Immature natural killer cell (primary cell): ENCODE measurements at regions not wholly inside any gene's neighbourhood (a gene's known extent, or its start where the extent isn't known, plus 50 kb on each side); places are given as distances from the start of the nearest gene placed in this dataset.

ENCODE experiments used
- DNase-seq, 3 donors: peaks; one replicate each; pipeline ENCODE4 v3.0.0; 2022; ENCODE audit warnings: mixed read lengths in 1 of 3
- H3K27ac Mint-ChIP-seq, 6 donors: one replicate each; pipeline ENCODE4 v1.8.0; 2020; ENCODE audit warnings: mixed read lengths in 6 of 6, mild to moderate bottlenecking in 5 of 6, inconsistent platforms in 4 of 6, moderate library complexity in 3 of 6
- H3K27me3 Mint-ChIP-seq, 3 donors: one replicate each; pipeline ENCODE4 v1.8.0; 2020 to 2021; ENCODE audit warnings: low read depth in 3 of 3, mild to moderate bottlenecking in 3 of 3, mixed read lengths in 3 of 3, moderate library complexity in 3 of 3, inconsistent platforms in 1 of 3
- H3K36me3 Mint-ChIP-seq, 3 donors: one replicate each; pipeline ENCODE4 v1.8.0; 2020; ENCODE audit warnings: mixed read lengths in 3 of 3, inconsistent platforms in 2 of 3, mild to moderate bottlenecking in 2 of 3
- H3K4me1 Mint-ChIP-seq, 2 donors: one replicate each; pipeline ENCODE4 v1.8.0; 2020; ENCODE audit warnings: inconsistent platforms in 2 of 2, mild to moderate bottlenecking in 2 of 2, mixed read lengths in 2 of 2, moderate library complexity in 1 of 2
- H3K4me3 Mint-ChIP-seq, 5 donors: one replicate each; pipeline ENCODE4 v1.8.0; 2020; ENCODE audit warnings: mild to moderate bottlenecking in 5 of 5, mixed read lengths in 5 of 5, inconsistent platforms in 3 of 5, moderate library complexity in 3 of 5
- H3K9me3 Mint-ChIP-seq, 6 donors: one replicate each; pipeline ENCODE4 v1.8.0; 2020; ENCODE audit warnings: mild to moderate bottlenecking in 6 of 6, mixed read lengths in 6 of 6, inconsistent platforms in 4 of 6, moderate library complexity in 3 of 6

- Mint-ChIP-seq H3K4me3 (no peak overlapping the region), H3K27me3 (peaks cover 0 to 6% (median 5%) of the 10 kb centered on the region in 3 donors), H3K4me1 (no peaks in the 10 kb centered on the region), H3K36me3 (peaks cover 0 to 10% (median 0%) of the 10 kb centered on the region in 3 donors), H3K9me3 (peaks cover 18 to 39% (median 32%) of the 10 kb centered on the region in 6 donors), H3K27ac (no peak overlapping the region)
- no peak for DNase-seq
Measured at GRCh38 chr5:129163810-129164378, 69.3 kb downstream of the ISOC1 start.

- no peak overlapping the region for H3K4me3 Mint-ChIP-seq
- H3K4me1 Mint-ChIP-seq: no peaks in the 10 kb centered on the region
- H3K9me3 Mint-ChIP-seq: no peaks in the 10 kb centered on the region
- H3K27ac Mint-ChIP-seq: no peak overlapping the region
- peaks cover 0 to 2% (median 0%) of the 10 kb centered on the region in 3 donors for H3K27me3 Mint-ChIP-seq
- H3K36me3 Mint-ChIP-seq: no peaks in the 10 kb centered on the region
- no peak for DNase-seq
Measured at GRCh38 chr5:129170050-129170449, 75.5 kb downstream of the ISOC1 start.

GRCh38 chr5:129171194-129171944 lies 76.8 kb downstream of the ISOC1 start:
- DNase-seq: no peak
- no peaks in the 10 kb centered on the region for H3K4me1 Mint-ChIP-seq
- no peak overlapping the region for H3K4me3 Mint-ChIP-seq
- no peaks in the 10 kb centered on the region for H3K9me3 Mint-ChIP-seq
- no peak overlapping the region for H3K27ac Mint-ChIP-seq
- no peaks in the 10 kb centered on the region for H3K36me3 Mint-ChIP-seq
- peaks cover 0 to 2% (median 0%) of the 10 kb centered on the region in 3 donors for H3K27me3 Mint-ChIP-seq

GRCh38 chr5:129172580-129172979 lies 78.0 kb downstream of the ISOC1 start:
- Mint-ChIP-seq H3K36me3 (no peaks in the 10 kb centered on the region), H3K9me3 (no peaks in the 10 kb centered on the region), H3K4me3 (no peak overlapping the region), H3K27ac (no peak overlapping the region), H3K4me1 (no peaks in the 10 kb centered on the region), H3K27me3 (peaks cover 0 to 2% (median 0%) of the 10 kb centered on the region in 3 donors)
- DNase-seq: no peak

- Mint-ChIP-seq H3K4me3 (no peak overlapping the region), H3K27me3 (peaks cover 0 to 2% (median 0%) of the 10 kb centered on the region in 3 donors), H3K4me1 (no peaks in the 10 kb centered on the region), H3K27ac (no peak overlapping the region), H3K9me3 (no peaks in the 10 kb centered on the region), H3K36me3 (no peaks in the 10 kb centered on the region)
- DNase-seq: no peak
Measured at GRCh38 chr5:129173771-129174170, 79.2 kb downstream of the ISOC1 start.

GRCh38 chr5:129174480-129174879 lies 79.9 kb downstream of the ISOC1 start:
- no peak for DNase-seq
- no peaks in the 10 kb centered on the region for H3K9me3 Mint-ChIP-seq
- no peak overlapping the region for H3K4me3 Mint-ChIP-seq
- no peaks in the 10 kb centered on the region for H3K4me1 Mint-ChIP-seq
- no peak overlapping the region for H3K27ac Mint-ChIP-seq
- peaks cover 0 to 2% (median 0%) of the 10 kb centered on the region in 3 donors for H3K27me3 Mint-ChIP-seq
- H3K36me3 Mint-ChIP-seq: no peaks in the 10 kb centered on the region

- no peak for DNase-seq
- Mint-ChIP-seq H3K36me3 (no peaks in the 10 kb centered on the region), H3K27me3 (no peaks in the 10 kb centered on the region)
Measured at GRCh38 chr5:129177451-129177850, 82.9 kb downstream of the ISOC1 start.

GRCh38 chr5:129199308-129199707 lies 104.8 kb downstream of the ISOC1 start:
- Mint-ChIP-seq H3K36me3 (no peaks in the 10 kb centered on the region), H3K4me1 (no peaks in the 10 kb centered on the region)

More at GRCh38 chr5:129177451-129177850, 82.9 kb downstream of the ISOC1 start:
- Mint-ChIP-seq H3K4me1 (no peaks in the 10 kb centered on the region), H3K27ac (no peak overlapping the region), H3K4me3 (no peak overlapping the region), H3K9me3 (peaks cover 0 to 7% (median 3%) of the 10 kb centered on the region in 6 donors)

GRCh38 chr5:129204525-129204924 lies 110.0 kb downstream of the ISOC1 start:
- DNase-seq: no peak
- Mint-ChIP-seq H3K36me3 (no peaks in the 10 kb centered on the region), H3K4me1 (no peaks in the 10 kb centered on the region), H3K9me3 (peaks cover 7 to 21% (median 19%) of the 10 kb centered on the region in 6 donors), H3K4me3 (no peak overlapping the region), H3K27me3 (peaks cover 0 to 3% (median 0%) of the 10 kb centered on the region in 3 donors), H3K27ac (no peak overlapping the region)

More at GRCh38 chr5:129199308-129199707, 104.8 kb downstream of the ISOC1 start:
- H3K4me3 Mint-ChIP-seq: no peak overlapping the region
- no peak for DNase-seq
- H3K27ac Mint-ChIP-seq: no peak overlapping the region
- peaks cover 0 to 1% (median 0%) of the 10 kb centered on the region in 3 donors for H3K27me3 Mint-ChIP-seq
- H3K9me3 Mint-ChIP-seq: peaks cover 0 to 8% (median 4%) of the 10 kb centered on the region in 6 donors

- peaks cover 10 to 74% (median 38%) of the 10 kb centered on the region in 6 donors for H3K9me3 Mint-ChIP-seq
- no peak overlapping the region for H3K4me3 Mint-ChIP-seq
- no peak for DNase-seq
- no peak overlapping the region for H3K27ac Mint-ChIP-seq
- H3K27me3 Mint-ChIP-seq: peaks cover 2 to 4% (median 3%) of the 10 kb centered on the region in 3 donors
- H3K4me1 Mint-ChIP-seq: no peaks in the 10 kb centered on the region
- peaks cover 0 to 4% (median 4%) of the 10 kb centered on the region in 3 donors for H3K36me3 Mint-ChIP-seq
Measured at GRCh38 chr5:129216001-129216400, 121.5 kb downstream of the ISOC1 start.

- no peak for DNase-seq
- Mint-ChIP-seq H3K9me3 (peaks cover 7 to 63% (median 32%) of the 10 kb centered on the region in 6 donors), H3K27ac (no peak overlapping the region), H3K36me3 (peaks cover under 1 to 4% (median 4%) of the 10 kb centered on the region in 3 donors), H3K4me1 (no peaks in the 10 kb centered on the region), H3K27me3 (peaks cover 0 to 3% (median 2%) of the 10 kb centered on the region in 3 donors), H3K4me3 (no peak overlapping the region)
Measured at GRCh38 chr5:129217179-129217578, 122.6 kb downstream of the ISOC1 start.

- Mint-ChIP-seq H3K4me3 (no peak overlapping the region), H3K27me3 (peaks cover 0 to 2% (median 0%) of the 10 kb centered on the region in 3 donors), H3K9me3 (peaks cover 4 to 38% (median 10%) of the 10 kb centered on the region in 6 donors), H3K4me1 (no peaks in the 10 kb centered on the region), H3K27ac (no peak overlapping the region), H3K36me3 (peaks cover 0 to 6% (median 4%) of the 10 kb centered on the region in 3 donors)
- no peak for DNase-seq
Measured at GRCh38 chr5:129223178-129223577, 128.6 kb downstream of the ISOC1 start.

- Mint-ChIP-seq H3K4me1 (no peaks in the 10 kb centered on the region), H3K9me3 (peaks cover 6 to 38% (median 21%) of the 10 kb centered on the region in 6 donors), H3K36me3 (peaks cover 0 to 4% (median 0%) of the 10 kb centered on the region in 3 donors), H3K27ac (no peak overlapping the region), H3K27me3 (peaks cover 0 to 2% (median 2%) of the 10 kb centered on the region in 3 donors), H3K4me3 (no peak overlapping the region)
- no peak for DNase-seq
Measured at GRCh38 chr5:129228577-129228976, 134.0 kb downstream of the ISOC1 start.

GRCh38 chr5:129241755-129242154 lies 147.2 kb downstream of the ISOC1 start:
- Mint-ChIP-seq H3K4me1 (no peaks in the 10 kb centered on the region), H3K4me3 (no peak overlapping the region), H3K27me3 (no peaks in the 10 kb centered on the region), H3K27ac (no peak overlapping the region), H3K36me3 (no peaks in the 10 kb centered on the region), H3K9me3 (peaks cover 4 to 36% (median 13%) of the 10 kb centered on the region in 6 donors)
- no peak for DNase-seq
